Upper lobe of left lung (tissue), 4 donors: ENCODE measurements at regions not wholly inside any gene's neighbourhood (a gene's known extent, or its start where the extent isn't known, plus 50 kb on each side); places are given as distances from the start of the nearest gene placed in this dataset.

Experiments
- CTCF ChIP-seq, 6 experiments: fragments of 450-650 bp in 4 of 6; fragments of 200-600 bp in 2 of 6; sonication (generic) in 2 of 6; IDR thresholded peaks; one replicate each; pipeline ENCODE4 v1.5.1; 2016 to 2019; ENCODE audit warnings: antibody characterized with exemption in 6 of 6
- POLR2A ChIP-seq, 4 donors: fragments of 450-650 bp; IDR thresholded peaks; one replicate each; pipeline ENCODE4 v1.5.1; 2016 to 2017; ENCODE audit warnings: antibody characterized with exemption in 4 of 4, mild to moderate bottlenecking in 2 of 4
- POLR2AphosphoS5 ChIP-seq, 2 donors: sonication (generic); formaldehyde crosslinking; IDR thresholded peaks; one replicate each; pipeline ENCODE4 v1.5.1; 2017; ENCODE audit warnings: antibody characterized with exemption in 2 of 2

DNA sequence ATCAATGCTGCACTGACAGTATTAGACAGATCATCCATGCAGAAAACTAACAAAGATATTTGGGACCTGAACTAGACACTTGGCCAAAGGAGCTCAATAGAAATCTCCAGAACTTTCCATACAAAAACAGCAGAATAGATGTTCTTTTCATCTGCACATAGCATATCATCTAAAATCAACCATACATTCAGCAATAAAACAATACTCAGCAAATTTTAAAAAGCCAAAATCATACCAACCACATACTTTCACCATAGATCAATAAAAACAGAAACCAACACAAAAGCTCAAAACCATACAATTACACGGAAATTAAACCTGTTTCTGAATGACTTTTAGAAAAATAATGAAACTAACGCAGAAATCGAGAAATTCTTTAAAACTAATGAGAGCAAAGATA is 592.6 kb downstream of the SLITRK5 start:
- TF ChIP-seq POLR2A (IDR thresholded peaks at IDR 0.05) = no peak
- TF ChIP-seq CTCF (IDR thresholded peaks at IDR 0.05) = no peak
- TF ChIP-seq POLR2AphosphoS5 (IDR thresholded peaks at IDR 0.05) = no peak
